ENCODE measurements at regions not wholly inside any gene's neighbourhood (a gene's known extent, or its start where the extent isn't known, plus 50 kb on each side); places are given as distances from the start of the nearest gene placed in this dataset.
A peak's percentile ranks its signal among the peaks of the same experiment; 100 is the strongest.

DNA sequence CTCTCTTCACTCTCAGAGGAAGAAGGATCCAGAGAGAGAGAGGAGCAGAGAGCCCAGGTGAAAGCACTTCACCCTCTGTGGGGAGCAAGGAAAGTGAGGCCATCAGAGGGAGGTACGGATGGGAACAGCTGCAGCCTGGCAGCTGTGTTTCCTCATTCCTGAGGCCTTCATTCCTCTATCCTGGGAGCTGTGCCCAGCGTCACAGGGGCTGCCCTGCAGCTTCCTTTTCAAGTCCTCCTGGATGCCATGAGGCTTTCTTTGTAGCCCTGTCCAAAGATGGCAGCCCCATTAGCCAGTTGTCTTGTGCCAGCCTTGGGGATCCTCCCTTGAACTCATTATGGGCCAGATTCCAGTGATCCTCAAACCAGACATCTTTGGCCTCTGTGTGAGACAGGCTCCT is 76.8 kb upstream of the PCDH8 start:
- intact Hi-C loops (cut with DNase I; ENCODE audit: low total_unique reads), result no loop called here
- TF ChIP-seq, protein P1, sequence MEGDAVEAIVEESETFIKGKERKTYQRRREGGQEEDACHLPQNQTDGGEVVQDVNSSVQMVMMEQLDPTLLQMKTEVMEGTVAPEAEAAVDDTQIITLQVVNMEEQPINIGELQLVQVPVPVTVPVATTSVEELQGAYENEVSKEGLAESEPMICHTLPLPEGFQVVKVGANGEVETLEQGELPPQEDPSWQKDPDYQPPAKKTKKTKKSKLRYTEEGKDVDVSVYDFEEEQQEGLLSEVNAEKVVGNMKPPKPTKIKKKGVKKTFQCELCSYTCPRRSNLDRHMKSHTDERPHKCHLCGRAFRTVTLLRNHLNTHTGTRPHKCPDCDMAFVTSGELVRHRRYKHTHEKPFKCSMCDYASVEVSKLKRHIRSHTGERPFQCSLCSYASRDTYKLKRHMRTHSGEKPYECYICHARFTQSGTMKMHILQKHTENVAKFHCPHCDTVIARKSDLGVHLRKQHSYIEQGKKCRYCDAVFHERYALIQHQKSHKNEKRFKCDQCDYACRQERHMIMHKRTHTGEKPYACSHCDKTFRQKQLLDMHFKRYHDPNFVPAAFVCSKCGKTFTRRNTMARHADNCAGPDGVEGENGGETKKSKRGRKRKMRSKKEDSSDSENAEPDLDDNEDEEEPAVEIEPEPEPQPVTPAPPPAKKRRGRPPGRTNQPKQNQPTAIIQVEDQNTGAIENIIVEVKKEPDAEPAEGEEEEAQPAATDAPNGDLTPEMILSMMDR (IDR thresholded peaks at IDR 0.05), result no peak
- Histone ChIP-seq H3K9me3 (no peaks in the 10 kb centered on the region), H3K27ac (no peak overlapping the region), H3K4me3 (no peak overlapping the region), H3K27me3 (peaks cover 0 to 5% of the 10 kb centered on the region in 2 donors), H3K4me1 (peaks cover 0 to 7% (median 0%) of the 10 kb centered on the region in 4 donors), H3K36me3 (no peaks in the 10 kb centered on the region)
- no peak for DNase-seq

DNA sequence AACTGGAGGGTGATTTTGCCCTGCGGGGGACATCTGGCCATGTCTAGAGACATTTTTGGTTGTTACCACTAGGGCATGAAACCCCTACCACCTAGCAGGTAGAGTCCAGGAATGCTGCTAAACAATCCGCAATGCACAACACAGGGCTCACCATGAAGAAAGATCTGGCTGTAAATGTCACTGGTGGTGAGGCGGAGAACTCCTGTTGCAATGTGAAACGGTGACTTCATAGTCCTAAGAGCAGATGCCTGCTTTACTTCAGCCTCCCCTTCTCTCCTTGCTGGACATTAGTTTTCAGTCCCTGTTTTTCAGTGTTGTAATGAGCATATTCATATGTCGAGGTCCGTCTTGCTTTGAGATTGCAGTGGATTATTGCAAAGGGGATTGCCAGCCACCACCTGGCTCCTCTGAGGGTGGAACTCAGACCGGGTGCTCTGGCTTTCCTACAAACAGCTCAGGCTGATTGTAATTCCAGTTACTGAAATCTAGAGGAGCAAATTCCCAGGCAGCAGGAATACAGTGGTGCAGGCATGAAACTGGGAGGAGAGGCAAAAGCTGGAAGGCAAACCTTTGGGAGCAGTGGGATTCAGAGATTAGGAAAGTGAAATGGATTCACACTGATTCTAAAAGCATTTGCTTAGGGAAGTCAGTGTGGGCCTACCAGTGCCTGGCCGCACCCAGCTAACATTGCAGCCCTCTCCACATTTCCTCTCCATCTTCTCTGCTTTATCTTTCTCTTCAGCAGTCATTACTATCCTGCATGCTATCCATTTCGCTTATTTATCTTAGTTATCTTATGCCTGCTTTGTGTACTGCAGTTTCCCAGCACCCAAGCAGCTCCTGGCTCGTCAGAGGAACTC is 76.1 kb upstream of the PCDH8 start:
- TF ChIP-seq, protein P1 (IDR thresholded peaks at IDR 0.05), result no peak
- Histone ChIP-seq H3K27me3 (peaks cover 0 to 5% of the 10 kb centered on the region in 2 donors), H3K4me1 (peaks cover 0 to 7% (median 0%) of the 10 kb centered on the region in 4 donors), H3K27ac (no peak overlapping the region), H3K9me3 (no peaks in the 10 kb centered on the region), H3K36me3 (no peaks in the 10 kb centered on the region), H3K4me3 (no peak overlapping the region)
- intact Hi-C loops (cut with DNase I; ENCODE audit: low total_unique reads), result no loop called here
- no peak for DNase-seq

DNA sequence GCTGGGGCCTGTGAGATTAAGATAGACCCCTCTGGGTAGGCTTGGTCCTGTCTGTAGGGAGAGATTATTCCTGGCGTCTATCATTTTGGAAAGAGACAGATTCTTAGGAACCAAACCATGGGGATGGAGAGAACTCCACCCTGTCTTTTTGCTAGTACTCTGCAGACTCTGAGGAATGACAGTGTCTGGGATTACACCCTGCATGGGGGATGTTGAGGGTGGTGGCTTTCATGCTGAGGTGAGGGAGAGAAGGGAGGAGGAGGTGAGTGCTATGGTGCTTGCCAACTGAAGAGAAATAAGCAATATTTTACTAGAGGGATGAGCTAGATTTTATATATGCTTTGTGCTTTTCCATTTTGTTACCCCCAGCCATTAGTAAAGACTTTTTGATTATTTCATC is 74.5 kb upstream of the PCDH8 start:
- DNase-seq, result no peak
- no peaks in the 10 kb centered on the region for H3K36me3 ChIP-seq
- TF ChIP-seq, protein P1 (IDR thresholded peaks at IDR 0.05), result no peak
- intact Hi-C loops (cut with DNase I; ENCODE audit: low total_unique reads), result no loop called here
- peaks cover 0 to 7% (median 0%) of the 10 kb centered on the region in 4 donors for H3K4me1 ChIP-seq
- H3K9me3 ChIP-seq, result no peaks in the 10 kb centered on the region
- peaks cover 0 to 5% of the 10 kb centered on the region in 2 donors for H3K27me3 ChIP-seq
- H3K27ac ChIP-seq, result no peak overlapping the region
- H3K4me3 ChIP-seq, result no peak overlapping the region

DNA sequence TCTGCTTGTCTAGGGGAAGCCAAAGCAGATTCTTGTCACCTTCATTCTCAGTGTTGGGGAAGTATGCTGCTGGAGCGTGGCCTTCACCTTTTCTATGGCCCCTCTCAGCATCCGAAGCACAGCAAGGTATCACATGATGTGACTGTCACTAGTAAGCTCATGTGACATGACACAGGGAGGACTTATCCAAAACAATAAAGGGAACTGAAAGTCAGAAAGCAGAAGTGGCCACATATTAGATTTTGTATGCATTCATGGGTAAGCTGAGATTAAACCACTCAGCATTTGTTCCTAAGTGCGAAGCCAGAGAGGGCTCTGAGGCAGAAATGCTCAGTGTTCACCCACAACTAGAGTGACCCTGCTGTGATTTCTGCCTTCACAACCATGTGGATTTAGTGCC is 72.8 kb upstream of the PCDH8 start:
- H3K27me3 ChIP-seq, result peaks cover 0 to 5% of the 10 kb centered on the region in 2 donors
- no peaks in the 10 kb centered on the region for H3K36me3 ChIP-seq
- peaks cover 0 to 7% (median 0%) of the 10 kb centered on the region in 4 donors for H3K4me1 ChIP-seq
- H3K9me3 ChIP-seq, result no peaks in the 10 kb centered on the region
- no peak overlapping the region for H3K27ac ChIP-seq
- no peak overlapping the region for H3K4me3 ChIP-seq
- DNase-seq, result peak in 1 of 2 donors; percentile 40
- TF ChIP-seq, protein P1 (IDR thresholded peaks at IDR 0.05), result no peak
- intact Hi-C loops (cut with DNase I; ENCODE audit: low total_unique reads), result no loop called here

DNA sequence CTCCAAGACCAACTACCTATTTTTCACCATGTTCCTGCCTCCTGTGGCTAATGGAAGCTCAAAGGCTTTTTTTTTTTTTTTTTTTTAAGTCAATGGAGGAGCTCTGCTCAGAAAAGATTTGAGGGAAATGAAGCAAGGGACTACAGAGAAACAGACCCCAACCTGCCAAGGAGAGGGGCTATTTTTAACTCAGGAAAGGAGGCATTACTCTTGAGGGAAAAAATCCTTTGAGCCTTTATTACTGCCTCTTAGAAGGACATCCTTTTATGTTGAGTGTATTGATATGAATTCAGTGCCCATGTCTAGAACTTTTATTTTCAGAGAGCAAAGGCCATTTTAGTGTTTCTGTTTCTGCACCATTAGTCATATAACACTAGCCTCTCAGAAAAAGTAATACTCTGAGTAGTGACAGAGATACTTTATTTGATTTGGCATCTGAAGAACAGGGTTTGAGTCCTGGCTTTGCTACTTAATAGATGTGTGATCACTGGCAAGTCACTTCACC is 68.1 kb upstream of the PCDH8 start:
- intact Hi-C loops (cut with DNase I; ENCODE audit: low total_unique reads), result no loop called here
- Histone ChIP-seq H3K27ac (no peak overlapping the region), H3K4me1 (no peaks in the 10 kb centered on the region), H3K36me3 (no peaks in the 10 kb centered on the region), H3K4me3 (no peak overlapping the region), H3K27me3 (no peaks in the 10 kb centered on the region), H3K9me3 (no peaks in the 10 kb centered on the region)
- no peak for DNase-seq
- TF ChIP-seq, protein P1 (IDR thresholded peaks at IDR 0.05), result no peak
